Activated CD8-positive, alpha-beta memory T cell treated with anti-CD3 and anti-CD28 coated beads for 24 hours (primary cell): ENCODE measurements at regions not wholly inside any gene's neighbourhood (a gene's known extent, or its start where the extent isn't known, plus 50 kb on each side); places are given as distances from the start of the nearest gene placed in this dataset.

Source experiments
- DNase-seq: peaks from one replicate; pipeline ENCODE4 v3.0.0-alpha.2; 2020

DNA sequence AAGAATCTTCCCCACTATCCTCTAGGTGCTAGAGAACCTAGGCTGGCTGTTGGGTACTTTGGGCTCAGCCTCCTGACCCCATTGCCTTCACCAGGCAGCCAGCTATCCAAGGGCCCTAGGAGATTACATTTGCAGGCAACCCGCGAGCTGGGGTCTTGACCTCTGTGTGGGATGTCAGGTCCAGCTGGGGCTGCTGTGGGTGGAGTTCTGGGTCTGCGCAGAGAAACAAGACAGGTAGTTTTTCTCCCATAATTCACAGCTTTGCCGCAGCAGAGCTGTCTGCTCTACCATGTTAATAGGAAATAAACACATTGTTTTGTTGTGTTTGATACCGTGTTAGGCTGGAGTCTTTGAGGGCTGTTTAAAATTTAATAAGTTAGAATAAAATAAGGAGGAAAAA, 142.8 kb upstream of the PLET1 start:
- DNase-seq = no peak

DNA sequence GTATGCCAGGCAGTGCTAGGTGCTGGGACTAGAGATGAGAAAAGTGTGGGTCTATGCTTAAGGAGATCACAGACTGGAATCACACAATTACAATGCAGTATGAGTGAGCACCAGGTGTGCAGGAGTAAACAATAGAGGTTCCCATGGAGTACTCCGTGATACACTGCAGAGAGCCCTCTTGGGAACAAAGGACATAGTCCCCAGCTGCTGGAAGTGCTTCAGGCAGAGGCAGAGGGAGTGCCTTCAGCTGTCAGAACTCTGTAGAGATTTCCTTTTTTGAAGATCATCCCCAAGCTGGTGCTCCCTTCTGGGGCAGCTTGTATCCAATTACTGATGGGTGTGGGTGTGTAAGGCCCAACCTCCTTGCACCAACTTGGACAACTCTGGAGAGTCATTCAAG, 143.5 kb upstream of the PLET1 start:
- DNase-seq = no peak

DNA sequence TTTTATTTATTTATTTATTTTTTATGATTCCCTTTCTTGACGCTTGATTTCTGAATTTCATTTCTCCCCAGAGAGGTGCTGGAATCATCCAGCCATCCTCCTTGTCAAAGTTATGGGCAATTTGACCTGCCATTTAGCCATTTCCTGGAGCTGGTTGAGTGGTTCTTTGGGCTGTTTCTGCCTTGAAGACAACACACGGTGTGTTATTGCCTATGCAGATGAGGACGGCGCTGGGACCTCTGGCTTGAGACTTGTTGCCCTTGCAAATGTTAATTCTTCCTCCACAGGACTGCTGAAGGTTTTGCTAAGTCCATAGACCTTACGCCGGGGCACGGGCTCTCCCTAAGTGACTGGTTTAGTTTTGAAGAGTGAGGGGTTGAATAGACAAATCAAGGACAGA, 147.9 kb upstream of the PLET1 start:
- no peak for DNase-seq

DNA sequence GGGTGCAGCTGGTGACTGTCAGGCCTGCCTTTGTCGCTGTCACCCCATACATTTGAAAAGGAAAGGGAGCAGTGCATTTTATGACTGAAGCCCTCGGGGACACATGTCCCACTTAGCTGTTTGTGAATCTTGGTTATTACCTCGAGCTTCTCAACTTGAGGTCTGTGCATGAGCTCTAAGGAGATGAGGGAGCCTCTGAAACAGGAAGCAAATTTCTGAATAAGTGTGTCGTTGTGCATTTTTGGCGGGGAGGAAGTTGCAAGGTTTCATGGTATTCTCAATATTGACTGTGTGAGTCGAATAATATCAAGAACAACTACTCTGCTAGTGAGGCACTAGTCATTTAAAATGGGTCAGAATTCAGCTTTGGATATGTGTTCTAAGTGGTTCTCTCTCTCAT, 149.7 kb upstream of the PLET1 start:
- DNase-seq = no peak

DNA sequence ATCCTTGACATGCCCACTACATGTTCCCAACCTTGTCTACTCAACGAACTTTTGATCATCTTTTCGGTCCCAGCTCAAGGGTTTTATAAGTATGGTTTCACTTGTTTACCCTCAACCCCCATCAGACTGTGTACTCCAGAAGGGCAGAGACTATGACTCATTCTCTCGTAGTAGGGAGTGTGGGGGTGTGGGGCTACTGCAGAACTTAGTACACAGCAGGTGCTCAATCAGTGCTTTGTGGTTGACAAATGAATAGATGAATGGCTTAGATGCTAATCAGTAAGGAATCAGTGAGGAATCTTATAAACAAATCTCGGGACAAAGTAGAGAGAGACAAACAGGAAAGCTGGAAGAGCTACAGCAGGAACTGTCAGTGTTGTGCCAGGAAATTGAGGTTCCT, 151.7 kb upstream of the PLET1 start:
- no peak for DNase-seq

DNA sequence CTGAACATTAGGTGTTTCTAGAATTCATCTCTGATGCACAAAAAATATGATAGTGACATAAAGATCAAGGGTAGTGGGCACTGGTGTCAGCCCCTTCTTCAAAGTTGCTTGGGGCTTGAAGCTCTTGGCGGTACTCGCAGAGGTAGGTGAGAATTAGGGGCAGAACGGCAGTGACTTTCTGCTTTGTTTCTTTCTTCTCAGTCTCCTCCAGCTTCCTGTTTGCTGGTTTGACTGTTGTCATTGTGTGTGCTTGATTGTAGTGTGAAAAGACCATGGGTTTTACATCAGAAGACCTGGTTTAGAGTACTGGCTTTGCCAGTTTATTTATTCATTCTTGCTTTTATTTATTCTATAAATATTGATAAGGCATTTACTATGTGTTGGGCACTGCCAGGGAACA, 156.7 kb upstream of the PLET1 start:
- DNase-seq = no peak

DNA sequence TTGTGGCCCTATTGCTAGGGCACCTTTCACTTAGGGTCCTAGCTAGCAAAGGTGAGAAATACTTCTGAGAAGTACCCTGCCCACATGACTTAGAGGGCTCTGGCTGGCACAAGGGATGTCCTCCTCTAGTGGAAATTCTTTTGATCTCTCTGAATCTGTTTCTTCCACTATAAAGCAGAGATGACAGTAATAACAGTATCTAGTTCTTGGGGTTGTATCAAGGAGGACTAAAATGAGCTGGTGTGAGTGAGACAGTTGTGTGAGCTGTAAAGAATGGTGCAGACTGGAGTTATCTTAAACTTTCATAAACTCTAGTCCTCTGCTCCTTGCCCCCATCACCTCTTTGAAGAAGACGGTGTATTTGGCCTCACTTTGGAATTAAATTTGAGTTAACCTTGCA, 157.8 kb upstream of the PLET1 start:
- no peak for DNase-seq

DNA sequence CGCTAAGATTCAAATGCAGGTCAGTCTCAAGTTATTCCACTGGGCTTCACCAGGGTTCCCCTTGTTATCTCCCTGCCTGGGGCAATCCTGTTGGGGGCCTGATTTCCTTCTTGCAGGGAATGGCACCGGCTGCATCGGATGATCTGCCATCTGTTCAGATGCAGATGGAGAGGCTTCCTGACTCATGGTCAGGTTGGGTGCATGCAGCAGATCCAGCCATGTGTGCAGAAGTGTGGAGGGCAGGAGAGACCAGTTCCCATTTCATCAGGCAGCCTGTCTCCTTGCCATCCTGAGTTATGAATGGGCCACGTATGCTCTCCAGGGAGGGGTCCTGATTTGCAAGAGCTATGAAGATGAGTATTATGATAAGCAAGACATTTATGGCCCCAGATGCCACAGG, 161.2 kb upstream of the PLET1 start:
- DNase-seq = no peak

DNA sequence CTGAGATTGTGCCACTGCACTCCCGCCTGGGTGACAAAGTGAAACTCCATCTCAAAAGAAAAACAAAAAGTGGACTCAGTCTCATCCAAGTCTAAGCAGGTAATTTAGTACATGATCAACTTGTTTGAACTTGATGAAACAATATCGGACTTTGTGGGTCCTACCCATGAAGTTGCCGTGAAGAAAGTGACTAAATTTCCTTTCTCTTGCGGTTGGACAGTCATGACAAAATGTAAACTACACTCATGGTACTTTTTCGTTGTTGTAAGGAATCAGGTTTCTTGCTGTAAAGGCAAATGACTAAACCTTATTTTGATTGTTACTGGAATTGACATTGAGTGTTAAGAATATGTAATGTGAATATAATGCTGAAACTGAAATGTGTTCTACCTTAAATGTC, 164.5 kb upstream of the PLET1 start:
- DNase-seq = no peak

DNA sequence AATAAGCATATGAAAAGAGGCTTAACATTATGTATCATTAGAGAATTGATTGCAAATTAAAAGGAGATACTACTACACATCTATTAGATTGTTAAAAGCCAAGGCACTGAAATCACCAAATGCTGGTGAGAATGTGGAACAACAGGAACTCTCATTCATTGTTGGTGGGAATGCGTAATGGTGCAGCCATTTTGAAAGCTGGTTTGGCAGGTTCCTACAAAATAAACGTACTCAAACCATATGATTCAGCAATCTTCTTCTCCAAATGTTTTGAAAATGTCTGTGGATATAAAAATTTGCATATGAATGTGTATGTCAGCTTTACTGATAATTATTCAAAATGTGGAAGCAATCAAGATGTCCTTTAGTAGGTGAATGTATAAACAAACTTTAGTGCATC, 176.4 kb upstream of the PLET1 start:
- DNase-seq = no peak

DNA sequence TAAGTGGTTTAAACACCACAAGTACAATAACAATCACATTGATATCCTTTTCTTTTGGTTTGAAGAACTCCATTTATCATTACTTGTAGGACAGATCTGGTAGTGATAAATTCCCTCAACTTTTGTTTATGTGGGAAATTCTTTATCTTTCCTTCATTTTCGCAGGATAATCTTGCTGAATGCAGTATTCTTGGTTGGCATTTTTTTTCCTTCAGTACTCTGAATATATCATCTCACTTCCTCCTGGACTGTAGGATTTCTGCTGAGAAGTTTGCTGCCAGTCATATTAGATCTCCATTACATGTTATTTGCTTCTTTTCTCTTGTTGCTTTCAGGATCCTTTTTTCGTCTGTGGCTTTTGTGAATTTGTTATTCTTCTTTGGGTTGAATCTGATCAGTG, 179.0 kb upstream of the PLET1 start:
- DNase-seq = no peak

DNA sequence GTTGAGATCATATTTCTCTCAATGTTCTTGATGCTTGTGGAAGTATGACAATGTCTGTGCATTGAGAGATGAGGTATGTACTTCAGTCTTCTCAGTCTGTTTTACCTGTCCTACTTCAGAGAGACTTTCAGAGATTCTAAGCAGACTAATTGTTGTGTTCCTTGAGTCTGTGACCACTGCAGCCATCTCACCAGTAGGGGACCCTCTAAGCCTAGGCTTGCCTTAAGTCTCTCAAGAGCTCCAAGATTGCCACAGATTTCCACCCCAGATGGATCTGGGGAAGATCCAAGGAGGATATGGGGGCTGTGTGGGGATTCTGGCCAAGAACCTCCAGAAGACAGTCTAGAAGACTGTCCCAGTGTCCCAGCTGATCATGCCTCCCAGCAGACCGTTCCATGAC, 179.9 kb upstream of the PLET1 start:
- no peak for DNase-seq

DNA sequence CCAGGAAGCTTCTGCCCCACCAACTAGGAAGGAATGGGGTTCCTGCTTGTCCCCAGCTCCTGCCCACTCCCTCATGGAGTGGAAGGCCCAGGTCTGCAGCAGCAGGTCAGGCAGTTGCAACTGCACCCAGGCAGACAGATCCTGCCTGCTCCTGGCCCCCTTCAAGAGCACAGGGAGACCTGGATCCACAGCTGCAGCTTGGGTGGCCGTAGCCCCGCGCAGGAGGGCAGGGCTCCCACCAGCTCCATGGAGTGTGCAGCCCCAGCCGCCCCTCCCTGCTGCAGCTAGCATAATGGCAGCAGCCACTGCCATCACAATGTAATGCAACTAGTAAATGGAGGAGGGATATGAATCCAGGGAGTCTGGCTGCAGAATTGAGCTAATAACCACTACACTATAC, 187.5 kb upstream of the PLET1 start:
- DNase-seq = no peak

DNA sequence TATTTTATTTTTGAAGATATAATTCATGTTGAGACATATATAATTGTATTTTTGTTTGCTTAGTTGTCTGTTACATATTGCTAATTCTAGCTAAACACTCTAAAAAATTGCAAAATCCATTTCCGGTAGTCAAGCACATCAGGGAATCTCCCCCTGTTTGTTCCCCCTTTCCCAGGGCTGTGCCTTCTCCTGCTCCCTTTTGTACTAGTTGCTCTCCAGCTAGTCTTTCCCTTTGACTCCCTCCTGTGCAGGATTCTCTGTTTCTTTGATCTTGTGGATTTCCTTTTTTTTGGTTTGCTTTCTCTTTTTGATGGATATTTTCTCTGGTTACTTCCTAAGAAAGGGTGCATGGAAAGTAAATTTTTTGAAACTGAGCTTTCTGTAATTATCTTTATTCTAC, 188.1 kb upstream of the PLET1 start:
- DNase-seq = no peak

DNA sequence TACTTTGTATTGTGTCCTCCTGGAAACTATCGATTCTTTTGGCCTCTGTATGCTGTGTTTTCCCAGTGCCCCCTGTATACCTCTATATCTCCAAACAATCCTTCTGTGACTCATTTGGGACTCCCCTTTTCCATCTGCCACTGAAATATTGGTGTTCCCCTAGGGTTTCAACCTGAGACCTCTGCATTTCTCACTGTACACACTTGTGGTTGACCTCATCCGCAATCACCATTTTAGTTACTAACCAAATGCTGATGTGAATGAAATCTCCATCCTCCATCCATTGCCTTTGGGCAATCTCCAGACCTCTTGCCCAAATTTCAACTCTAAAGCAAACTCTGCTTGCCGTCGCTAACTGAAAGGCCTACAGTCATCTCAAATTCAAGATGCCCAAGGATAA, 190.6 kb upstream of the PLET1 start:
- no peak for DNase-seq

DNA sequence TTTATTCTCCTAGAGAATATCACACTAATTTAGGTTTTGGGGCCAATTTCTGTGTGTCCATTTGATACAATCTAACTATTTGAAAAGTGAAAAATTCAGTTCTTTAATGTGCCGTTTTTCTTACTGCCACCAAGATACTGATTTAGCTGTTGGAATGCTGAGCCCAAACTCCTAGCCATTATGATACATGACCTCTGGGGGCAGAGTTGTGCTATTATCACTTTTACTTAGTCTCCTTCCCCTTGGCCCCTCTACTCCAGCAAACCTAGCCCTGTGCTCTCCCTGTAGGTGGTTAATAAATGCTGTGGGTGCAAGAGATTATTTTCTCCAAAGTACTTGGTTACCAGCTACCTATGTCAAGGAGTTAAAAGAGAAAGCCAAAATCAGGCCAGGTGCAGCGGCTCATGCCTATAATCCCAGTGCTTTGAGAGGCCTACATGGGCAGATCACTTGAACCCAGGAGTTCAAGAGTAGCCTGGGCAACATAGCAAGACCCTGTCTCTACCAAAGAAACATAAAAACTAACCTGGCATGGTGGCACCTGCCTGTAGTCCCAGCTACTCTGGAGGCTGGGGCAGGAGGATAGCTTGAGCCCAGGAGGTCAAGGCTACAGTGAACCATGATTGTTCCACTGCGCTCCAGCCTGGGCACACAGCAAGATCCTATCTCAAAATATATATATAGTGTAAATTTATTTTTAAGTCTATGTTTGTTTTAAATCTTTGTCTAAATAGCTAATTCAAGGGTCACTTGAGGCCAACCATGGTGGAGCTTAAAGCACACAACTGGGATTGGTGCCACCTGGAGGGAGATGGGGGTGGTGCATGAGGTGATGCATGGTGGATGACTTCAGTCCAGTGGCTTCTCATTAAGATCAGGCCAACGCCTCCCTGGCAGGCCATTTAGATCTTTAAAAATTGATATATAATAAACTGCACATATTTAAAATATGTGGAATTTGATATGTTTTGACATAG, 193.2 kb upstream of the PLET1 start:
- DNase-seq = peak; percentile 64

DNA sequence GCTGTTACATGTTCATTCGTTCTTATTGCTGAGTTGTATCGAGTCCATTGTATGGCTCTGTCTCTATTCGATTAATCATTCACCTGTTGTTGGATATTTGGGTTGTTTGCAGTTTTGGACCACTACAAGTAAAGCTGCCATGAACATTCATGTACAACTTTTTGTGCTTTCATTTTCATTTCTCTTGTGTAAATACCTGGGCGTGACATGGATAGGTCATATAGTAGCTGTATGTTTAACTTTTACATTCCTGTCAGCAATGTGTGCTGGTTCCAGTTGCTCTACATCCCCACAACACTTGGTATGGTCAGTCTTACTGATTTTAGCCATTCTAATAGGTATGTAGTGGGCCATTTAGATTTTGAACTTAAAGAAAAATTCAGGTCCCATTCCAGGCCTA, 194.2 kb upstream of the PLET1 start:
- DNase-seq = no peak

DNA sequence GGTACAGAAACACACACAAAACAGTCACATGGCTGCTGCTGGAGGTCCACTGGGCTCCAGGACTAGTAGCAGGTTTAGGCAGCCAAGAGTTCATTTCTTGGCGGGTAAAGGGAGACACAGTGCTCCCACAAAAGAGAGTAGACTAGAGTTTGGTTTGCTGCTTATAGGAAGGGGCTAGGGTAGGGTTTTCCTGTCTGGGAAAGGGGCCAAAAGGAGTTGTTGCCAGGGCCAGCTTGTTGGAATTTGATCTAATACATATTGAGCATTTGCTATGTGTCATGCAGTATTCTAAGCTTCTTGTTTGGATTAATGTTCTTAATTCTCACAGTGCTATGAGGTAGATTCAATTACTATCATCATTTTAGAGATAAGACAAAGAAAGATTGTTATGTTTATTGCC, 195.1 kb upstream of the PLET1 start:
- DNase-seq = no peak

DNA sequence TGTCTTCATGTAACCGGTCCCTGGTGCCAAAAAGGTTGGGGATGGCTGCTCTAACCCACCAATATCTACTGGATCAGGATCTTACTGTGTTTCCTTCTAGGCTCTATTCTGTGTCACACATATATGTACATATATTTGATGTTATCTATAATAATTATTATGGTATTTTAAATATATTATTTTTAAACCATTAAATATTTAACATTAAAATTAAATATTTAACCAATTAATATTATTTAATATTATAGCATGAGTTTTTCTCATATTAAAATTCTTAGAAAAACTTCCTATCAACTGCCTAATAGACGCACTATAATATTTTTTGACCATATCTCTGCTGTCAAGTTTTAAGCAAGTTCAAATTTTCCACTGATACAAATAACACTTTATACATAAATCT, 196.9 kb upstream of the PLET1 start:
- no peak for DNase-seq

DNA sequence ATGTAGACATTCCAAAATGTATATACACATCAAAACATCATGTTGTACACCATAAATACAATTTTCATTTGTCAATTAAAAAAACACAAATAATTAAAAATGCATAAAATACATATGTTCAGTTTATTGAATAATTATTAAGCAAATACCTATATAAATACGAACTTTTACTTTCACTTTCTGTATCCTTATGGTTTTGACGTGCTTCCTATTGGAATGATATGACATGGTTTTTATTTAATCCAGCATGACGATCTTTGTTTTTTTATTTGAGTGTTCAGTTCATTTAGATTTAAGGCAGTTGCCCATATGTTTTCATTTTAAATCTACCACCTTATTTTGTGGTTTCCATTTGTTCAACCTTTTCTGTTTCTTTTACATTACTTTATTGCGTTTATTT, 198.3 kb upstream of the PLET1 start:
- no peak for DNase-seq

DNA sequence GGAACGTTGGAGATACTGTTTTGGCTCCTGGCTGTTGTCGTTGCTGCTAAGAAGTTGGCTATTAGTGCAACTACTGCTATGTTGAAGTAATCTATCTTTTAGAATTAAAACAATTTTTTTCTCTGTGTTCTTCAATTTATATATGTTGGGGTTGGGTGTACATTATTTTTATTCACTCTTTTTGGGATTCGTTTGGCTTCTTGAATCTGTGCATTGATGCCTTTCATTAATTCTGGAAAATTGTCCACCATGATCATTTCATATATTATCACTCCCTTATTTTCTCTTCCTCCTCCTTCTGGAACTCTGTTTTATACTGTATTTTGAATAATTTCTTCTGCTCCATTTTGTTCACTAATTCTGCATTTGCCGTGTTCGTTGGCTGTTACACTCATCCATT, 199.5 kb upstream of the PLET1 start:
- no peak for DNase-seq

DNA sequence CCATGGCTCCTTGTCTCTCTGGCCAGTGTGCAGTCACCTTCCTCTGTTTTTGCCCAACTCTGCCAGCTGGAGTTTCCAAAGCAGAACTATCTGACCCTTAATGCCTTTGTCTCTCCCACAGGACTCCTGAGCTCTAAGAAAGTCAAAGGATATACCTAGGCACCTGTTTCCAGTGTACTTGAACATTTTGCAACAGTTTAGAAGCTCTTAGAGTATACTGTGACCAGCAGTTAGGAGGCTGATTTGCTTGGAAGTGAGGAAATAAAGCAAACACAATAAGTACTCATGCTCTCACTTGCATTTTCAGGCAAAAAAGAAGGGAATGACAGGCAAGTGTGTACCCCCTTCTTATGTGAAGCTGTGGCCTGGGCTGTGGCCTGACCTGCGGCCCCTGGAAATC, 204.3 kb upstream of the PLET1 start:
- no peak for DNase-seq

DNA sequence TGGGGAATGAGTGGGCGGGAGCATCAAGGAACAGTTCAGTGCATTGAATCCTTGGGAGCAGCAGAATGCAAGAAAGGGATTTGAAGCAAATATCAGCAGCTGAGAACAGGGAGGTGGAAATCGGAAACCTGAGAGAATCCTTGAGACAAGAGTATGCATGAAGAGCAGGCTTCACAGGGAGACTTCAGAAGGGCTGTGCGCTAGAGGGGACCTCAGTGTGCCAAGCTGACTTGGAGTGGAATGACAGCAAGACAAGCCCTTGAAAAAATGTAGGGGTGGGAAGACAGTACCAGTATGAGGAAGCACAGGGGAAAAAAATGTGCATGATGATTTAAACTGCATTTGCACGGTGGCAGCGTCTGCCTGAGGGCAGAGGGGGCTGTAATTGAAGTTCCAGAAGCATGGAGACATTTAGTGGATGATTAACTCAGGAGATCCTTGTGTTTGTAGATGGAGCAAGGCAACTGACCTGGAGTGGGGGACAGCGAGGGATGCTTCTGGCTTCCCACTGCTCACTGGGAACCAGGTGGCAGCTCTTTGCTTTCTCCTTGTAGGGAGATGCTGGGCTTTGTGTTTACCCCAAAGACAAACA, 204.9 kb upstream of the PLET1 start:
- DNase-seq = no peak

DNA sequence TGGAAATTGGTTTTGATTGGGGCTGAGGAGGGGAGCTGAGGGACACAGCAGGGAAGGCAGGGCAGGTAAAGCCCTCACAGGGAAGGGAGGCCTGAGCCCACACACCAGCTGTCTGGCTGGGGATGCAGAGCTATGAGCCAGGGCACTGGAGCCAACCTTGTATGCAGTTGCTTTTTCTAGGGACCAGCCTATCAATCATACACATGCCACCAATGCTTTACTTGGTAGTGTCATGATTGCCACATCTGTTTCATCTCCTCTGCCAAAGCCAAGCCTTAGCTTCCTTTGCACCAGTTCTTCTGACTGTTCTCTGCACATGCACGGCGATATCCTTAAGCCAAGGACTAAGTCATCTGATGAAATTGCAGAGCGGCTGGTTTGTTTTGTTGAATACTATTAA, 207.1 kb upstream of the PLET1 start:
- DNase-seq = no peak

DNA sequence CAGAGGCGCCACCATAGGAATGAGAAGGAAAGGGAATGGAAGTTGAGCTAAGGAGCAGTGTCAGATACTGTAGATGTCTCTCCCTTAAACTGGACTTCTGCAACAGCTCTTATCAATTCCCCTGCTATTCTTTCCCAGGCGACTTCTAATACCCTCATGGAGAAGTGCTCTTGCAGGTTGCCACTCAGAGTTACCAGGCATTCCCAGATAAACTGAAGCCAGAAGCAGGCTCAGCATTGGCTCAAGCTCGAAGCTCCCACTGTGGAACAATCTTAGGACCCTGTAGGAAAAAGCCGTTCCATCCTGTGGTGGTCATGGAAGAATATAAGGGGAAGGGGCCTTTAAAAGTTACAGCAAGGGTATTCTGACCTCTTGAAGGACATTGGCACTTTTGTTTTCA, 208.7 kb upstream of the PLET1 start:
- no peak for DNase-seq
